ENCODE measurements at regions not wholly inside any gene's neighbourhood (a gene's known extent, or its start where the extent isn't known, plus 50 kb on each side); places are given as distances from the start of the nearest gene placed in this dataset.

GRCh38 chr5:36355516-36355915 is 53.8 kb upstream of the RANBP3L start:
- FAIRE-seq, result no peak
- no peak for DNase-seq (ENCODE audit: low spot score in 2 of 2)

DNA sequence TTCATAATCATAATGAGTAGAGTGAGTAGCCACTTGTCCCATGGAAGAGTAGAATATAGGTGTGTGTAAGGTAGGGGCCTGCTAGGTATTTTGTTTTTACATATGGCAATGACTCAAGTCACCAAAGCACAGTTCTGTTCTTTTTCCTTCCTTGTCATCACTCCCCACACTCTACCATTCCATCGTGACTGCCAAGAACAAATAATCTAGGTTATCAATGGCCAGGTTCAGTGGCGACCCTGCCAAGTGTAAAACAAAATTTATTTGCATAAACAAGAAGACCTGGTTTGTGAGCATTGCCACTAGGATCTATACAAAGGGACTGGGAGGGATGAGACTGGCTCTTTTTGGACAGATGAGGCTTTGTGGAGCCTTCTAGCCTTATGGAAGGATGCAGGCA is 55.2 kb upstream of the RANBP3L start:
- DNase-seq (ENCODE audit: low spot score in 2 of 2) (no peak), FAIRE-seq (no peak)

- DNase-seq (ENCODE audit: low spot score in 2 of 2), result no peak
- no peak for FAIRE-seq
Observed at GRCh38 chr5:36357391-36357975, 55.8 kb upstream of the RANBP3L start.

DNA sequence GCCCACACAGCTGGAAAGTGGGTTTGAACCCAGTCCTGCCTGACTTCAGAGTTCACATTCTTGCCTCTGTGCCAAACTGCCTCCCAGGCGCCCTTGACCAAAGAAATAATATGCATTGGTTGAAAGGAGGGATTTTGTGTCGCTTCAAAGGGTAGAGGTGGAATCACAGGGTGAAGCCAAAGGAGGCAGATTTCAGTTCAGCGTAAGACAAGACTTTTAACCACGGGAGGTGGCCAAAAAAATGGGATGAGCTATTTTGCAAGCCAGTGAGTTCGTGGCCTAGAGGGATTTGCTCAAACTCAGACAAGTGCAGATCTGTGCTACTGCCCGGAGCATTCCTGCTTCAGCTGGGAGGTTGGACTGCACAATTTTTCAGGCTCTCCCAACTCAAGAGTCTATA is 57.6 kb upstream of the RANBP3L start:
- DNase-seq (ENCODE audit: low spot score in 2 of 2) (no peak), FAIRE-seq (no peak)

- DNase-seq (ENCODE audit: low spot score in 2 of 2) (no peak), FAIRE-seq (no peak)
Observed at GRCh38 chr5:36360307-36360706, 58.6 kb upstream of the RANBP3L start.

DNA sequence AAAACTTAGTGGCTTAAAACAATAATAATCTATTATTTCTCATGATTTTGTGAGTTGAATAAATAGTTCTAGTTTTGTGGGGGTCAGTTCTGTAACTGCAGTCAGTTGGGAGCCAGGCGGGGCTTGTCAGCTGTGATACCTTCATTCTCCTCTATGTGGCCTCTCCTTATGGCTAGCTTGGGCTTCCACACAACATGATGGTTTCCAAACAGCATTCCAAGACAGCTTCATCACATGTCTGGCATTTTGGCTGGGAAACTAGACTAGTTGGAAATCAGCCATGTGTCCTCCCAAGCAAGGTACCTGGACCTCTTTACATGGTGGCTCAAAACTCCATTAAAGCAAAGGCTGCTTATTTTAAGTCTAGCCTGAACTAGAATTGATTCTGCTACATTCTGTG is 61.4 kb upstream of the RANBP3L start:
- no peak for FAIRE-seq
- no peak for DNase-seq (ENCODE audit: low spot score in 2 of 2)

DNA sequence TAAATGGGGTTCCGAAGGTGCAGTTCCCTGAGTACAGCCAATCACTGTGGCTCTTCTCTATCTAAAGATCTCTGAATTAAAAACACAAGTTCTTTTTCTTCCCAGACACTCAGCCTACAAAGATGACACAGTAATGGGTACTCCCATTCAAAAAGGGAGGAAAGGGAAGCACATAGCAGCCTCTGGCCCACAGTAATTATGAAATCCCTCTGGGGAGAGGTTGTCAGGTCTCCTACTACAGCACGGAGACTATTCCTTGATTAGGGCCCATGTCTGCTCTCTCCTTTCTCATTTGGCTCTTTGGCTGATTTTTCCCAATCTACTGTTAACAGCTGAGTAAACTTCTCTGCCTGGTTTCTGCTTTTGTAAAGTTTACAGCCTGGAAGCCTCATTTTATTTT is 62.0 kb upstream of the RANBP3L start:
- no peak for FAIRE-seq
- DNase-seq (ENCODE audit: low spot score in 2 of 2), result no peak

DNA sequence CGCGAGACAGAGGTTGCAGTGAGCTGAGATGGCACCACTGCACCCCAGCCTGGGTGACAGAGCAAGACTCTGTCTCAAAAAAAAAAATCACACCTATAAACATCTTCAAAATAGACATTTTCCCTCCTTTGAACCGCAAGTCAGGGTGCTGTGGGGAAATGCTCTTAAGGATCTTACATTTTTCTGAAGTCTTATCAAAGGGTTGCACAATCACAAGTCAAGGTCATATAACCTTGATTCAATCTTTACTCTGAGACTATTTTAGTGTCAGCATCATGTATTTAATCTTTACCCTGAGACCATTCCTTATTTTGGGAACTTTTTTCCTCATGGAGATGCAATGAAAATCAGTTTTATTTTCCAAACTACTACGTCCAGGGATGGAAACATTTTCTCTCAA is 62.8 kb upstream of the RANBP3L start:
- no peak for DNase-seq (ENCODE audit: low spot score in 2 of 2)
- FAIRE-seq, result no peak

GRCh38 chr5:36365896-36366295 is 64.2 kb upstream of the RANBP3L start:
- DNase-seq (ENCODE audit: low spot score in 2 of 2) (no peak), FAIRE-seq (no peak)

- no peak for FAIRE-seq
- DNase-seq (ENCODE audit: low spot score in 2 of 2), result no peak
Observed at GRCh38 chr5:36366883-36367282, 65.2 kb upstream of the RANBP3L start.

DNA sequence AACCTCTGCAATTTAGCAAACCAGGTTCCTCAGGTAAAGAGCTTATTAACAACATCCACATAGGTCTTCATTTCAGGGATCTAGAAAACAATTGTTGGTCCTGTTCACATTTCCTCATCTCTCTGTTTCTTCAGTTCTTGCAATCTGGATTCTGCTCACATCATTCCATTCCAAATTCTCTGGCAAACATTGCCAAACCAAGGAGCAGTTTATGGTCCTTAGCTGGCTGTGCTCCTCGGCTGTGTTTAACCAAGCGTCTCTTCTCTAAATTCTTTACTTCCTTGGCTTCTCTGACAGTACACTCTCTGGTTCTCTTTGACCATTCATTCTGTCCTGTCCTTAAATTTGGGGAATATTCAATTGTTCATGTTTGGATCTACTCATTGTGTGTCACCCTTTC is 65.8 kb upstream of the RANBP3L start:
- FAIRE-seq, result no peak
- no peak for DNase-seq (ENCODE audit: low spot score in 2 of 2)

DNA sequence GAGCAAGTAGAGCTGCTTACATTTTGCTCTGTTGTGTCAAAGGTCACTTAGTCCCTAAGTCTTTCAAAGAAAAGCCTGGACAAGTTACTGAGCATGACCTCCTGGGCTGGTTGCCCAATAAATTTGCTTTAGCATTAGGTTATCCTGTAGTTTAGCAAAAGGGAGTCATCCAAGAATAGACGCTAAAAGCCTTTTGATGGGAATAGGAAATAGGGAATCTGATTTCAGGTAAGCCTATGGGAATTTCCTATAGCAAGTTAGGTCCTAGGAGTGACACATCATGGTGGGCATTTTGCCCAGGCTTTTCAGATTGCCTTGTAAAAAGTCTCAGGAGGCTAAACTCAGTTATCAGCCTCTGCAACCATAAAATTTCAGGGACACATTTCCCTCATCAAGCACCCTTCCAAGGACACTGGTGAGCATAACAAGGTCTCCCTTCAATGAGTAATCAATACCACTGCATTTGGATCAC is 67.6 kb upstream of the RANBP3L start:
- no peak for DNase-seq (ENCODE audit: low spot score in 2 of 2)
- FAIRE-seq, result no peak

GRCh38 chr5:36370073-36370472 is 68.4 kb upstream of the RANBP3L start:
- DNase-seq (ENCODE audit: low spot score in 2 of 2) (no peak), FAIRE-seq (no peak)

- DNase-seq (ENCODE audit: low spot score in 2 of 2) (no peak), FAIRE-seq (no peak)
Observed at GRCh38 chr5:36371366-36371765, 69.7 kb upstream of the RANBP3L start.

GRCh38 chr5:36373527-36374086 is 71.9 kb upstream of the RANBP3L start:
- FAIRE-seq (no peak), DNase-seq (ENCODE audit: low spot score in 2 of 2) (no peak)

DNA sequence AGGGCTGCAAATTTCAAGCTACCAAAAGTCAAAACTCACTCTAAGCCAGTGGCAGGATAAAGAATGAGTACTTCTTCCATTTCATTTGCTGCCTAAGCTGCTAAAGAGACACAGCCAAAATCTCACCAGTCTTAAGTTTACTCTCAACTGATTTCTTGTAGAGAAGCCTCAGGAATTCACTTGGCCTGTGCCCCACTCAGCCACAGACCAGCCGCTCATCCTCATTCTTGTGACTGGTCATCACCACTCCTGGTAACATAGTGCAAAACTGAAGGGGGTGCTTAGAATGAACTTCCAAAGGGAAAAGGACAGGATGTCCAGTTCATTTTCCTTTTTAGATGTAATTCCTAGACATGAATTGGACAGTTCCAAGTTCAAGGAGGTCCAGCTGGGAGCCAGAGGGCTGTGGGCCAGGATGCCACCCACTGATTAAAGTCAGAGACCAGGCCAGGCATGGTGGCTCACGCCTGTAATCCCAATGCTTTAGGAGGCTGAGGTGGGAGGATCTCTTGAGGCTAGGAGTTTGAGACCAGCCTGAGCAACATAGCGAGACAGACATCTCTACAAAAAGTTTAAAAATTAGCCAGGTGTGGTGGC is 72.7 kb upstream of the RANBP3L start:
- FAIRE-seq, result no peak

DNA sequence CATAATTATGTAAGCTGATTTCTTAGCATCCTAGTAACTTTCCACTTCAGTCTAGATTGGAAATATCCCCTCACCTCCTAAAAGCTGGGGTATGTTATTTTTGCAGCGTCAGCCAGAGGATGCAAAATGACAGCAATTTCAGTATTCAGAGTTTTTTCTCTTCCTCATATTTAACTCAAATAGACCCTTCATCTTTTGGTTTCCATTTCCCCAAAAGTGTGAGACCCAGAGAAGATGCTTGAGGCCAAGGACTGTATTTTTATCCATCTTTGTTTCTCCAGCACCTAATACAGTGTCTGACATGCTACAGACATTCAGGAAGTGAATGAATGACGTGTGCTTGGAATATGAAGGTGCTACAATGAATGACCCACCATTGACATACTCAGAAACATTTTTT is 75.5 kb upstream of the RANBP3L start:
- no peak for DNase-seq (ENCODE audit: low spot score in 2 of 2)
- FAIRE-seq, result no peak

More for the DNA sequence above, 72.7 kb upstream of the RANBP3L start:
- DNase-seq (ENCODE audit: low spot score in 2 of 2), result no peak

- DNase-seq (ENCODE audit: low spot score in 2 of 2) (no peak), FAIRE-seq (no peak)
Observed at GRCh38 chr5:36378551-36378950, 76.8 kb upstream of the RANBP3L start.

DNA sequence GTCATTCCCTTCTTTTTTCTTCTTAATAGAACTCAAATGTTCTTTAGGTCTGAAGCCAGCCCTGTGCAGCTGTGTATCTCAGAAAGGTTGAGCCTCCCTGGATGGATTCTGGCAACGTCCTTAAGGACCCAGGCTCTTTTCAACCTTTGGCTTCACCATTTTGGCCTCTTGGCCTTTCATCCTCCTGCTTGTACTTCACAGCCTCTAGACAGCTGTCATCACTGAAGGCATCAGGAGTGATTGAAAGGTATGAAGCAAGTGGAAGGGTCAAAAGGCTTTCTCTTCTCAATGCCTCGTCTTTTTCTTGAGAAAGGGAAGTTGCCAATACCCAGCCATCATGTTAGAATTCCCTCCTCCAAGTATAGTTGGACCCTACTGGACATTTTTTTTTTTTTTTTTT is 81.2 kb upstream of the RANBP3L start:
- DNase-seq (ENCODE audit: low spot score in 2 of 2) (no peak), FAIRE-seq (no peak)

DNA sequence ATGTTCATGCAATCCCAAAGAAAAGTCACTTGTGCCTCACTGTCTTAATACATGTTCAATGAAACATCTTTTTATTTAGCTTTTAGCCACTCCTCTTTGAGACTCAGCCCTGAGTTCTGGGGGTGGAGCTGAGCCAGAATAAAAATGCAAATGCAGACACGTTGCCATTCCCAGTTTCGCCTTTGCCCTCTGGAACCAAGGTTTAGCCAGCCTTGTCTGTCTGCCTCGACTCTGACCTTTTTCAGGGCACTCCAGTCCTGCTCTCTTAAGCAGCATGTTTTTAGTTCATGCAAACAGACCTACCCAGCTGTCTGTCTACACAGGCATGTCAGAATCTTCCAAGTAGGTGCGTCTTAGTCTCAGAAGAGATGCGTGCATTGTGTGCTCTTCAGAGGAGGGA is 82.2 kb upstream of the RANBP3L start:
- no peak for DNase-seq (ENCODE audit: low spot score in 2 of 2)
- FAIRE-seq, result no peak

- DNase-seq (ENCODE audit: low spot score in 2 of 2) (no peak), FAIRE-seq (no peak)
Observed at GRCh38 chr5:36384845-36385244, 83.1 kb upstream of the RANBP3L start.

- FAIRE-seq (no peak), DNase-seq (ENCODE audit: low spot score in 2 of 2) (no peak)
Observed at GRCh38 chr5:36385495-36385894, 83.8 kb upstream of the RANBP3L start.

All from frontal cortex (tissue), 3 donors.